IMR-90 (cell line): ENCODE measurements at regions not wholly inside any gene's neighbourhood (a gene's known extent, or its start where the extent isn't known, plus 50 kb on each side); places are given as distances from the start of the nearest gene placed in this dataset.

ENCODE experiments used
- ATAC-seq: fragments of 200-7000 bp; cut with Tn5 transposase; 2 replicates; pipeline ENCODE4 v1.9.1; 2020; ENCODE audit warnings: low read depth, mild to moderate bottlenecking, moderate library complexity
- BruUV-seq: library from RNA; stranded (reverse); fragments of 400-500 nt; replicated peaks from 2 replicates; lab custom pipeline; 2021; lab: Mats Ljungman, UMichigan
- CTCF ChIA-PET: fragments of 300-600 bp; formaldehyde crosslinking; extraction: SDS; loops from one replicate; lab custom pipeline; 2021; ENCODE audit warnings: antibody characterized with exemption; lab: Yijun Ruan, JAX
- POLR2A ChIA-PET: fragments of 300-600 bp; sonication (Branson Sonifier 250); formaldehyde crosslinking; loops from one replicate; lab custom pipeline; 2022; ENCODE audit warnings: antibody characterized with exemption; ENCODE audit not compliant: unreplicated experiment; lab: Charles Lee
- DNase-seq: peaks from one replicate; pipeline ENCODE4 v3.0.0; 2013
- H2AFZ ChIP-seq: replicated peaks from 2 replicates; pipeline ENCODE3; 2013; ENCODE audit warnings: low read length, mild to moderate bottlenecking; ENCODE audit not compliant: poor library complexity
- H2AK5ac ChIP-seq: 2 replicates; pipeline ENCODE4 v1.6.1; 2013; ENCODE audit warnings: low read depth, low read length, inconsistent platforms
- H2AK9ac ChIP-seq: replicated peaks from 2 replicates; pipeline ENCODE3; 2013; ENCODE audit warnings: mild to moderate bottlenecking, low read depth, low read length, moderate library complexity; ENCODE audit not compliant: poor library complexity
- H2BK120ac ChIP-seq: 2 replicates; pipeline ENCODE4 v1.6.1; 2013; ENCODE audit warnings: low read depth, low read length, inconsistent platforms
- H2BK15ac ChIP-seq: 3 replicates; pipeline ENCODE4 v1.6.1; 2013; ENCODE audit warnings: low read depth, low read length, inconsistent platforms
- H2BK20ac ChIP-seq: 2 replicates; pipeline ENCODE4 v1.6.1; 2013; ENCODE audit warnings: low read depth, mild to moderate bottlenecking, inconsistent platforms, low read length, moderate library complexity
- H2BK5ac ChIP-seq: 2 replicates; pipeline ENCODE4 v1.6.1; 2013; ENCODE audit warnings: mild to moderate bottlenecking, low read depth, low read length, inconsistent platforms; ENCODE audit not compliant: poor library complexity, severe bottlenecking
- H3K14ac ChIP-seq: replicated peaks from 2 replicates; pipeline ENCODE4 v1.6.1; 2013; ENCODE audit warnings: low read depth, low read length, inconsistent platforms
- H3K18ac ChIP-seq: 2 replicates; pipeline ENCODE4 v1.6.1; 2013; ENCODE audit warnings: low read depth, low read length, control low read depth
- H3K23ac ChIP-seq: 2 replicates; pipeline ENCODE4 v1.6.1; 2013; ENCODE audit warnings: low read depth, low read length, inconsistent platforms
- H3K27ac ChIP-seq: 2 replicates; pipeline ENCODE4 v1.5.1; 2013; ENCODE audit warnings: mild to moderate bottlenecking, control low read depth, low read length; ENCODE audit not compliant: insufficient read depth
- H3K27me3 ChIP-seq: 2 replicates; pipeline ENCODE4 v1.6.1; 2013; ENCODE audit warnings: low read length; ENCODE audit not compliant: control insufficient read depth, insufficient read depth
- H3K36me3 ChIP-seq: 2 replicates; pipeline ENCODE4 v1.6.1; 2013; ENCODE audit warnings: low read length, mixed read lengths; ENCODE audit not compliant: control insufficient read depth, insufficient read depth
- H3K4ac ChIP-seq: 2 replicates; pipeline ENCODE4 v1.6.1; 2013; ENCODE audit warnings: low read depth, low read length, inconsistent platforms
- H3K4me1 ChIP-seq: 2 replicates; pipeline ENCODE4 v1.6.1; 2013; ENCODE audit warnings: low read length, mixed read lengths; ENCODE audit not compliant: control insufficient read depth, insufficient read depth
- H3K4me2 ChIP-seq: 2 replicates; pipeline ENCODE4 v1.6.1; 2013; ENCODE audit warnings: low read depth, mild to moderate bottlenecking, control low read depth, low read length, moderate library complexity
- H3K4me3 ChIP-seq: 2 replicates; pipeline ENCODE4 v1.5.1; 2013; ENCODE audit warnings: low read depth, mild to moderate bottlenecking, control low read depth, low read length, moderate library complexity; ENCODE audit not compliant: insufficient read depth
- H3K56ac ChIP-seq: 2 replicates; pipeline ENCODE4 v1.6.1; 2013; ENCODE audit warnings: low read length, inconsistent platforms; ENCODE audit not compliant: insufficient read depth; ENCODE audit errors: extremely low read depth
- H3K79me1 ChIP-seq, 2 experiments: 2 replicates each; pipeline ENCODE4 v1.6.1; 2013; ENCODE audit warnings: low read length in 2 of 2, inconsistent platforms in 1 of 2, low read depth in 1 of 2
- H3K9ac ChIP-seq: 2 replicates; pipeline ENCODE4 v1.6.1; 2013; ENCODE audit warnings: low read depth, low read length, control low read depth
- H3K9me1 ChIP-seq: 2 replicates; pipeline ENCODE4 v1.6.1; 2013; ENCODE audit warnings: low read length, inconsistent platforms; ENCODE audit not compliant: insufficient read depth
- H3K9me3 ChIP-seq: 2 replicates; pipeline ENCODE4 v1.6.1; 2013; ENCODE audit warnings: low read length; ENCODE audit not compliant: control insufficient read depth, insufficient read depth
- H4K20me1 ChIP-seq: 2 replicates; pipeline ENCODE4 v1.6.1; 2013; ENCODE audit warnings: low read length, inconsistent platforms; ENCODE audit not compliant: insufficient read depth
- H4K5ac ChIP-seq: 2 replicates; pipeline ENCODE4 v1.6.1; 2013; ENCODE audit warnings: mild to moderate bottlenecking, low read depth, low read length, control low read depth
- H4K8ac ChIP-seq, 2 experiments: 2 replicates each; pipeline ENCODE4 v1.6.1; 2013; ENCODE audit warnings: low read depth in 2 of 2, low read length in 2 of 2, control low read depth in 1 of 2, inconsistent platforms in 1 of 2
- H4K91ac ChIP-seq: 2 replicates; pipeline ENCODE4 v1.6.1; 2013; ENCODE audit warnings: low read depth, low read length, inconsistent platforms; ENCODE audit not compliant: insufficient read depth
- BHLHE40 ChIP-seq: fragments of 150-350 bp; IDR thresholded peaks from 2 replicates; pipeline ENCODE4 v1.6.1; 2016; ENCODE audit warnings: mild to moderate bottlenecking, low read depth, low read length
- CEBPB ChIP-seq: IDR thresholded peaks from 2 replicates; pipeline ENCODE4 v1.6.1; 2012; ENCODE audit warnings: low read depth, low read length, improper control_type of control experiment
- ELK1 ChIP-seq: fragments of 150-350 bp; IDR thresholded peaks from 2 replicates; pipeline ENCODE4 v1.6.1; 2016; ENCODE audit warnings: low read depth, mild to moderate bottlenecking, low read length, moderate library complexity, borderline replicate concordance
- FOS ChIP-seq: fragments of 150-350 bp; IDR thresholded peaks from 2 replicates; pipeline ENCODE4 v1.6.1; 2016; ENCODE audit warnings: low read depth, low read length
- MAFK ChIP-seq: IDR thresholded peaks from 2 replicates; pipeline ENCODE4 v1.6.1; 2012; ENCODE audit warnings: low read depth, low read length, improper control_type of control experiment
- MXI1 ChIP-seq: IDR thresholded peaks from 2 replicates; pipeline ENCODE4 v1.6.1; 2012; ENCODE audit warnings: low read depth, mild to moderate bottlenecking, low read length, moderate library complexity, borderline replicate concordance
- POLR2A ChIP-seq: IDR thresholded peaks from 2 replicates; pipeline ENCODE4 v1.6.1; 2012; ENCODE audit warnings: mild to moderate bottlenecking, low read depth, low read length
- RAD21 ChIP-seq: IDR thresholded peaks from 2 replicates; pipeline ENCODE4 v1.6.1; 2012; ENCODE audit warnings: low read length, improper control_type of control experiment
- RCOR1 ChIP-seq: IDR thresholded peaks from 2 replicates; pipeline ENCODE4 v1.6.1; 2012; ENCODE audit warnings: mild to moderate bottlenecking, low read length, improper control_type of control experiment; ENCODE audit not compliant: insufficient replicate concordance
- RFX5 ChIP-seq: IDR thresholded peaks from 2 replicates; pipeline ENCODE4 v1.8.0; 2012; ENCODE audit warnings: low read depth, mild to moderate bottlenecking, low read length, moderate library complexity
- SMC3 ChIP-seq: fragments of 150-350 bp; IDR thresholded peaks from 2 replicates; pipeline ENCODE4 v1.6.1; 2016; ENCODE audit warnings: low read depth, mild to moderate bottlenecking, antibody characterized with exemption, low read length, moderate library complexity
- WGBS, 2 experiments: methylation state at CpG; one replicate each; pipeline versions ENCODE4 v1.1.5 to v1.1.7; 2013; ENCODE audit warnings: missing lambda C conversion rate in 2 of 2; ENCODE audit not compliant: insufficient read length in 1 of 2; ENCODE audit errors: extremely low coverage in 2 of 2; 5-methylcytosine and 5-hydroxymethylcytosine counted together
- dilution Hi-C: fragments of 300-500 bp; cut with HindIII; formaldehyde crosslinking; loops from one replicate; pipeline ENCODE4 v1.14.3; 2018; ENCODE audit warnings: low sequenced_read_pairs; ENCODE audit not compliant: unreplicated experiment
- in situ Hi-C: fragments of 300-500 bp; cut with MboI; formaldehyde crosslinking; loops from 3 replicates; pipeline ENCODE4 v1.14.3; 2019; ENCODE audit warnings: low sequenced_read_pairs, inconsistent platforms, mixed read lengths
- intact Hi-C: fragments of 100-400 bp; cut with micrococcal nuclease; formaldehyde crosslinking; loops from 2 replicates; pipeline ENCODE4 v1.10.0; 2022

DNA sequence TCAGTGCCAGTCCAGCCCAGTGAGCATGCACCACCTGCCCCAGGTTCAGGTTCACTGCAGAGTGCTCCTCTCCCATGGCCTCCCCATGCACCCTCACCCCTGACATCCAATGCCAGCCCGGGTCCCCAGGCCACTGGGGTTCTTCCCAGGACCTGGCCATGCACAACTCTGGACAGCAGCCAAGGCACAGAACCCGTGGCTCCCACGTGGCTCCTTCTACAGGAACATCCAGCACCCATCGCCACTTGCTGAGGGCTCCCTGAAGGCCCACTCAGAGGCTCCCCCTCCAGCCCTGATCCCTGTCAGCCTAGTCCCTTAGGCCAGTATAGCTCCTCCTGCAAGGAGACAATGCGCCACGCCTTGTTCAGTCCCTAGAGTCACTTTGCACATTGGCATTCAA lies 110.8 kb downstream of the IRX2 start:
- Histone ChIP-seq H3K4me1 (no peaks in the 10 kb centered on the region), H4K91ac (no peak overlapping the region), H4K20me1 (no peaks in the 10 kb centered on the region), H3K79me1 (no peaks in the 10 kb centered on the region), H2BK120ac (no peak overlapping the region), H2AFZ (no peak overlapping the region), H3K9me1 (no peaks in the 10 kb centered on the region), H2BK20ac (no peak overlapping the region), H2BK5ac (no peak overlapping the region), H3K18ac (no peak overlapping the region), H3K4me3 (no peak overlapping the region), H4K5ac (no peak overlapping the region), H3K4ac (no peak overlapping the region), H3K56ac (no peak overlapping the region), H2AK5ac (no peak overlapping the region), H3K14ac (no peak overlapping the region), H3K36me3 (no peaks in the 10 kb centered on the region), H3K9ac (no peak overlapping the region), H2AK9ac (no peak overlapping the region), H2BK15ac (no peak overlapping the region), H3K4me2 (no peak overlapping the region), H3K23ac (no peak overlapping the region), H4K8ac (no peak overlapping the region), H3K27me3 (no peaks in the 10 kb centered on the region), H3K9me3 (peaks cover 48% of the 10 kb centered on the region), H3K27ac (no peak overlapping the region)
- in situ Hi-C loops, result no loop called here
- TF ChIP-seq RCOR1, result no peak
- no peak for TF ChIP-seq RFX5
- TF ChIP-seq SMC3, result no peak
- TF ChIP-seq POLR2A, result no peak
- TF ChIP-seq BHLHE40, result no peak
- TF ChIP-seq CEBPB, result no peak
- TF ChIP-seq MAFK, result no peak
- TF ChIP-seq MXI1, result no peak
- TF ChIP-seq ELK1, result no peak
- no peak for TF ChIP-seq RAD21
- TF ChIP-seq FOS, result no peak
- DNase-seq, result no peak
- intact Hi-C loops, result no loop called here
- no TSS peak for BruUV-seq
- ChIA-PET POLR2A (no interaction called here), CTCF (no interaction called here)
- dilution Hi-C loops, result no loop called here
- 100% methylated on average over 2 of the region's 6 CpGs; no CpG with 5 or more reads in 1 of the 2 experiments for WGBS, 2 experiments
- no peak for ATAC-seq
